Uterus (tissue), 2 donors: ENCODE measurements at regions not wholly inside any gene's neighbourhood (a gene's known extent, or its start where the extent isn't known, plus 50 kb on each side); places are given as distances from the start of the nearest gene placed in this dataset.
"Not testable (repeated sequence)": the region's sequence is repeated elsewhere in the genome, so short reads cannot be mapped to it uniquely, and the experiment has no call there.

Experiments used
- CTCF ChIP-seq, 4 experiments: fragments of 200-600 bp in 2 of 4; fragments of 450-650 bp in 2 of 4; sonication (generic) in 2 of 4; IDR thresholded peaks; one replicate each; pipeline ENCODE4 v1.5.1; 2016 to 2019; ENCODE audit warnings: antibody characterized with exemption in 4 of 4, mild to moderate bottlenecking in 2 of 4, moderate library complexity in 1 of 4
- POLR2A ChIP-seq, 2 donors: fragments of 450-650 bp; IDR thresholded peaks; one replicate each; pipeline ENCODE4 v1.6.1; 2016; ENCODE audit warnings: antibody characterized with exemption in 2 of 2, mild to moderate bottlenecking in 1 of 2, moderate library complexity in 1 of 2

- TF ChIP-seq CTCF, POLR2A (IDR thresholded peaks at IDR 0.05): not testable (repeated sequence)
These were observed 235.9 kb upstream of the GRIK2 start for GRCh38 chr6:101157638-101158037.
